HG02763 (cell line): ENCODE measurements at regions not wholly inside any gene's neighbourhood (a gene's known extent, or its start where the extent isn't known, plus 50 kb on each side); places are given as distances from the start of the nearest gene placed in this dataset.

Experiments
- ATAC-seq: cut with Tn5 transposase; IDR thresholded peaks from one replicate; pipeline ENCODE4 v1.9.1; 2021; ENCODE audit warnings: mild to moderate bottlenecking, moderate library complexity; ENCODE audit not compliant: unreplicated experiment

- no peak for ATAC-seq
These were observed 109.6 kb downstream of the WDR11 start for GRCh38 chr10:120960725-120961124.

- ATAC-seq: no peak
These were observed 110.9 kb downstream of the WDR11 start for GRCh38 chr10:120961795-120962755.

DNA sequence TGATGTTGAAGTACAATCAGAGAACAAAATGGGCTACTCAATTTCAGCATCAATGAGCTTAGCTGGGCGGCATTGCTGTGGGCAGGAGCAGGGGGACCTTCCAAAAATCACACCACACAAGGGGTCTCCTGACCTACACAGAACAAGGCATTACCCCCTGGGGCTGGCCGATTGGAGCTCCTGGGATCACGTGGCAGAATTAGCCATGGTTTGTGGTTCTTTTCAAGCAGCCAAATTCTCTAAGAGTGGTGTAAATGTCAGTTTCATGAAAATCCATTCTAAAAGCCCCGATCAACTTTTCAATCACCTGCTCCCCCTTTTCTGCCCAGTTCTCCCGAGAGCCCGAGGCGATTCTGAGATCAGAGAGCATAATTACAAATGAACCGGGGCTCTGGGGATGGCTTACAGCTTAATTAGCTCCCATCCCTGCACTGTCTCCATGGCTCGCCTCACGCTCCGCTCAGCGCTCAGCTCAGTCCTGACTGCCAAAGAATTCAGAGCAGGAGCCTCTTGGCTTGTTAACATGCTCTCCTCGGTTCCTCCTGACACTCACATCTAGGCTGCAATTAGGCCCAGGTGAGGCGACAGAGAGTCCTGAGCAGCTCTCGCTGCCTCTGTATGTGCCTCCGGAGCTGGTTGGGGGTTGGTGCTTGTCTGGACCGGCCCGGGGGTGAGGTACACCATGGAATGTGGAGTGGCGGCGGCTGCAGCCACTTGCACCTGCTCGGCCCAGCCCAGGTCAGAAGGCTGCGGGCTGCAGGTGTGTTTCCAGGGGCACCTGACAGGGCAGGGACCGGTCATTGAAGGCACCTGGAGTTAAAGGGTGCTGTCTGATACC, 111.8 kb downstream of the WDR11 start:
- no peak for ATAC-seq

- ATAC-seq: no peak
These were observed 112.5 kb downstream of the WDR11 start for GRCh38 chr10:120963594-120964220.

DNA sequence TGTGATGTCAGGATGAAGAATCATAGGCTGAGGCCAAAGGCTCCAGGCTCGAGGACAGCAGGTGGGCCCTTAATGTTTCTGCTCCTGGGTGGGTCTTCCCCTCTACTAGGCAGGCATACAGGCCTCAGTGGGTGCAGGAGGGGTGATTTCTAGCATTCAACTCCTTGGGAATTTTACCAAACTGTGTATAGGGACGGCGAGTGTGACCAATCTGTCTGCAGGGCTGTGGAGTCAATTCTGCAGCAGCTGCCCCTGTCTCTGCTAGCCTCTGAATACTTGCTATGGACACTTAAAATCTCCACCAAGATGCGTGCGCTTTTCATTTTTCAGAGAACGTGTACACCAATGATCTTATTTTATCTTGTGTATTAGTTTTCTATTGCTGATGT, 115.5 kb downstream of the WDR11 start:
- no peak for ATAC-seq

- ATAC-seq: peak; percentile 51
These were observed 118.1 kb downstream of the WDR11 start for GRCh38 chr10:120969219-120969645.

DNA sequence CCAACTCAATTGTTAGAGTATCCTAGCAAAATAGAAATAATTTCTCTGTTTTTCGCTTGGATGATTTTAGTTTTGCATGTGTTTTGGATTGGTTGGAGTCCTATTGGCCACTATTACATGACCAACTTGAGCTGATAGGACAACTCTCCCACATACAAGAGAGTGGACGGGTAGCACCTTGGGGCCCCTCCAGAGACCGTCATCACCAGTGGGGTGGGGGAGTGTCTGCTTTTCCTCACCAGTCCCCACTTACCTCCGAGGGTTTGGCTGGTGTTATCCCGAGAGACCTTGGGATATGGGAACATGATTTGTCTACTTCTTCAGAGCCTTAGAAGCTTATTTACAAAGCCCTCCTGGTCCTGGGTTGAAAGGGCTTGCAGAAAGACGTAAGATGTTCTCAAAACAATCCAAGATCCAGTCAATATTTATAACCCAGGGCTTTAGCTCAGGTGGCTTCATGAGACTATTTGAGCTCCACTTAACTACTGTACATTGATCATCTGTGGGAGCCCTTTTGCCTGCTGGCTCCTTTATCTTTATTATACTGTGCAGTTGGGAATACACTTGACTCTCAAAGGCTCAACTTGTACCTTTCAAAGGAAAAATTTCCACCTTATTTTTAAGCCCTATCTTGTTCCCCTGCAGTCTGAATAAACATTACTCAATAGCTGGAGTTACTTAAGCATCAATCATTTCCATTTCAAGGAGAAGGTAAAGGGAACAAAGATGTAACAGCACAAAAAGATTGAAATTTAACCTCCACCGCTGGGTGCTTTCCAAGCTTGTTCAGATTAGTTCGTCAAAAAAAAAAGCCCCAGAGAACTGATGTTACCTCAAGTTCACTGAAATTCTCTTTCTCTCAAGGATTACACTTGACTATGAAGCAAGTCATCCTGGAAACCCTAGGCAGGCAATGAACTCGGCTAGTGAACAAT, 119.7 kb downstream of the WDR11 start:
- no peak for ATAC-seq

DNA sequence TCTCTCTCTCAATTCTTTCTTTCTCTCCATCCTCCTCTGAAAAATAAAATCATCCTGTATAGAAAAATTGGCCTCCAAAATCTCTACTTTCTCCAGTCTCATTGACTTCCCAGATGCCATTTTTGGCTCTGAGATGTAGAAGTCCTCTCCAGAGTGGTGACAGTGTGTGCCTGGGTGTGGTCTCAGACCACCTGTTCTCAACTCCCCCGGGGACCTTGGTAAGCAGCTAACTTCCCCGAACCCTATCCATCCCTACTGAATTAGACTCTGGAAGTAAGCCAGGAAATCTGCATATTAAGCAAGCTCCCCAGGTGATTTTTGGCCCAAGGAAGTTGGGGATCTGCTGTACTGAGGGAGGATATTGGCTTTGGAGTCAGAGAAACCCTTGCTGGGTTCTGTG, 120.5 kb downstream of the WDR11 start:
- ATAC-seq: no peak

DNA sequence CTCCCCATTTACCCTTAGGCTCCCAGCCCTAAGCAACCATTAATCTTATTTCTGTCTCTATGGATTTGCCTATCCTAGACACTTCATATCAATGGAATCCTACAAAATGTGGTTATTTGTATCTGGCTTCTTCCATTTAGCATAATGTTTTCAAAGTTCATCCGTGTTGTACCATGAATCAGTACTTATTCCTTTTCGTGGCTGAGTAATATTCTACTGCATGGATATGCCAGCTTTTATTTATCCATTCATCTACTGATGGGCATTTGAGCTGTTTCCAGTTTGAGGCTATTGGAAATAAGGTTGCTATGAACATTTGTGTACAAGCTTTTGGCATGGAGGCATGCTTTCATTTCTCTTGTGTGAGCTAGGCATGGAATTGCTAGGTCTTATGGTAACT, 121.1 kb downstream of the WDR11 start:
- ATAC-seq: no peak

DNA sequence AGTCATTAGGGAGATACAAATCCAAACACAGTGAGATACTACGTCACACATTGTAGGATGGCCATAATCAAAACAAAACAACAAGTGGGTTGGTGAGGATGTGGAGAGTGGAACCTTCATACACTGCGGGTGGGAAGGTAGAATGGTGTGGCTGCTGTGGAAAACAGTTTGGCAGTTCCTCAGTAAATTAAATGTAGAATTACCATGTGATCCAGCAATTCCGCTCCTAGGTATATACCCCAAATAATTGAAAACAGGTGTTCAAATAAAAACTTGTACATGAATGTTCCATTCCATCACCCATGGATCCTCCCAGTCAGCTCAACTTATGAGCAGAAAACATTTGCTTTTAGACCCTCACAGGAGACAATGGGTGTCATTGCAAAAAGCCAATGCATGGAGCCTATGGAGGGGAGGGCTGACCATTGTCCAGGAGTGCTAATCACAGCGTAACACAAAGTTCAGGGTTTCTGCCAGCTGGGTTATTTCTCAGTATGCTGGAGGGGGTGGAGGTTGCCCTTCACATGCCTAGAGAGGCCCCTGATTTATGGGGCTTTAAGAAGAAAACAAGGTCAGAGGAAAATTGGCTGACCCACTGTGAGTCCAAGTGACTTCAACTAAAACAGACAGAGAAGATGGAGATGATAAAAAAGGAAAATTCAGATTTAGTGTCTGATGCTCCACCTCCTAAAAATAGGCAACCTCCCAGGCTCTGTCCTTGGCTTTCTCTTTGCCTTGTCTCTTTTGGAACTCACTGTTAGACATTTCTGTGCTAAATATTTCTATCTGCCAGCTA, 124.1 kb downstream of the WDR11 start:
- no peak for ATAC-seq

- no peak for ATAC-seq
These were observed 124.7 kb downstream of the WDR11 start for GRCh38 chr10:120975868-120976225.

GRCh38 chr10:120977897-120978296, 126.7 kb downstream of the WDR11 start:
- no peak for ATAC-seq

GRCh38 chr10:120978589-120979252, 127.6 kb downstream of the WDR11 start:
- no peak for ATAC-seq

DNA sequence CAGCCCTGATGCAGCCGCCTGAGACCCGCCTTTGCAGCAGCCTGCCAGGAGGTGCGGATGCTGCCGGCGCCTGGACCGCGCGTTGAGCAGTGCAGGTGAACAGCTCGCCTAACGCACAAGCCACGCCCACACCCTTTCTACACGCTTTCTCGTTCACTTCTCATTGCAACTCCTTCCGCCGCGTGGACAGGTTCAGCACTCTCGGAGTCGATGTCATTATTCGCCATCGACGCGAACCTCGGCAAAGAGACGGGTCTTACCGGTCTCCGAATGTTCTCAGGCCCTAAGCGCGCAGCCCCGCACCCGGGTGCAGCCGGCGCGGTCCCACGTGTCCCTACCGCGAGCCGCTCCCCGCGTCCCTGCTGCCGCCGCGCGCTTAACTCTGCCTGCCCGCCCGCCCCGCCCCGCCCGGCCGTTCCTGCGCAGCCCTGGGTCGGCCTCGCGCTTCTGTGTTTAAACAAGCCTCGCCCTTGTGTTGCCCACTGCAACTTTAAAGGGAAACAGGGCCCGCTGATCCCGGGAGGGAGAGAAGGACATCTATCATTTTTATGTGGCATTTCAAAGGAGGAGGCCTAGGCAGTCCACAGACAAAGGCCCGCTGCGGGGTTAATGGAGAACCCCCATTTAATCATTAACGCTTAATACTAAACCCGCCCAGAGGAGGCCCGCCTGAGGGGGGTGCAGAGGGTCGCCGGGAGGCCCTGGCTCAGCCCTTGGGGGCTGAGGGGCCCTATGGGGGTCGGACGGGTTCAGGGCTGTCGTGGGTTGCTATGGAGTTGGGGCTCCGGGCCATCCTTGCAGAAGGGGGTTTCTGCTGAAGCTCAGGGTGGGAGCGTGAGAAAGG, 128.5 kb downstream of the WDR11 start:
- no peak for ATAC-seq

DNA sequence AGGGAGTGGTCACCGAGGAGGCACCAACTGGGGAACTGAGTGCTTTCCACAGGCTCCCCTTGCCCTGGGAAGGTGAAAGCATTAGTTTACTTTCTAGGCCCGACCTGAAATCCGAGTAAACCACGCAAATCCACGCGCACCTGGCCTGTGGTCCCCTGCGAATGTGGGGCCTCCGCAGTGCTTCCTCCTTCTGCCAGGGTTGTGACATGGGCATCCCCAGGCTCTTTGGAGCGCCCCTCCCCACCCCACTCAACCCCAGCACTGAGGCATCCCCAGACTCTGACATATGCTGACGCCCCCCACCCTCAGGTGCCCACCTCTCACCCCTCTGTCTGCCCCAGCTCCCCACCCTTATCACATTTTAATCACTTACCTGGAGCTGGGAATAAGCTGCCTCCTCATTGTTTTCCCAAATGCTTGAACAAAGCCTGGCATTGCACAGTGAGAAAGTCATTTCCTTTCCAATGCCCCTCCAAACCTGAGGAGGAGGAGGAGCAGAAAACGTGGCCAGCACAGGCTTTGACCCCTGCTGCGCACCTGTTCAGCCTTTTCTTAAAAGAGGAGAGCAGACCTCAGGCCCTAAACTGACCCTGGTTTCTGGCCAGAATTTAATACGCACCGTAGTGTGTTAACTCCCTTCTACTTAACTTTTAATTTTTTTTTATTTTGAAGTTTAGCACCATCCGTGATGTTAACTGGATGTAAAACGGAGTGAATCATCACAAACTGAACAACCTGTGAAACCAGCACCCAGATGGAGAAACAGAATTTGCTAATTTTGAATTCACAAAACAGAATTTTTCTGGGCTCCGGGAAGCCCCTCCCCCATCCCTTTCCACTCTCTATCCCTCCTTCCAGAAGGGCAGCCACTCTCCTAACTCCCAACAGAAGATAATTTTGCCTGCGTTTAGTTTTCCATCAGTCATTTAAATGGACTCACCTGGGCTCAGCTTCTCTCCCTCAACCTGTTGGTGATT, 129.4 kb downstream of the WDR11 start:
- no peak for ATAC-seq

- no peak for ATAC-seq
These were observed 130.6 kb downstream of the WDR11 start for GRCh38 chr10:120981601-120982391.
